Stimulated activated naive CD4-positive, alpha-beta T cell treated with Interleukin-2 at 50 U/mL for 16 hours (primary cell): ENCODE measurements at regions not wholly inside any gene's neighbourhood (a gene's known extent, or its start where the extent isn't known, plus 50 kb on each side); places are given as distances from the start of the nearest gene placed in this dataset.

Experiments
- DNase-seq: peaks from one replicate; lab custom pipeline; 2025; lab: John Stamatoyannopoulos, UW

- DNase-seq, result no peak
These were observed 184.3 kb downstream of the TTC32 start for GRCh38 chr2:19717446-19717845.

DNA sequence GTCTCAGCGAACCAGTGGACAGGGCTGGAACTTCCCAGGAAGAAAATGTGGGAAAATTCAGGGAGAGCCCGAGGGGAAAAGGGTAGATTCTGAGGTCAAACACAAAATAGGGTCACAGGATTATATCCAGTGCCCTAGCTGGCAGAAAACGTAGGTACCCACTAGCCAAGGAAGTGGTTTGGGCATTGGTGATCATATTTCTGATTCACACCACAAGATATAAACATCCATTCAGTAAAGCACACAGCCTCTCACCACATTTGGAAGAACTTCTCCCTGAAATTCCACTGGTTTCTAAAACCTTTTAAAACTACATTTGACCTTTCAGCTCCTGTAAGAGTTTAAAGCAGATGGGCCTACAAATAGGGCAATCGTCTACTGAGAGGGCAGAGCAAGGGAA is 186.9 kb downstream of the TTC32 start:
- DNase-seq, result no peak

- no peak for DNase-seq
These were observed 188.9 kb downstream of the TTC32 start for GRCh38 chr2:19712850-19713249.

DNA sequence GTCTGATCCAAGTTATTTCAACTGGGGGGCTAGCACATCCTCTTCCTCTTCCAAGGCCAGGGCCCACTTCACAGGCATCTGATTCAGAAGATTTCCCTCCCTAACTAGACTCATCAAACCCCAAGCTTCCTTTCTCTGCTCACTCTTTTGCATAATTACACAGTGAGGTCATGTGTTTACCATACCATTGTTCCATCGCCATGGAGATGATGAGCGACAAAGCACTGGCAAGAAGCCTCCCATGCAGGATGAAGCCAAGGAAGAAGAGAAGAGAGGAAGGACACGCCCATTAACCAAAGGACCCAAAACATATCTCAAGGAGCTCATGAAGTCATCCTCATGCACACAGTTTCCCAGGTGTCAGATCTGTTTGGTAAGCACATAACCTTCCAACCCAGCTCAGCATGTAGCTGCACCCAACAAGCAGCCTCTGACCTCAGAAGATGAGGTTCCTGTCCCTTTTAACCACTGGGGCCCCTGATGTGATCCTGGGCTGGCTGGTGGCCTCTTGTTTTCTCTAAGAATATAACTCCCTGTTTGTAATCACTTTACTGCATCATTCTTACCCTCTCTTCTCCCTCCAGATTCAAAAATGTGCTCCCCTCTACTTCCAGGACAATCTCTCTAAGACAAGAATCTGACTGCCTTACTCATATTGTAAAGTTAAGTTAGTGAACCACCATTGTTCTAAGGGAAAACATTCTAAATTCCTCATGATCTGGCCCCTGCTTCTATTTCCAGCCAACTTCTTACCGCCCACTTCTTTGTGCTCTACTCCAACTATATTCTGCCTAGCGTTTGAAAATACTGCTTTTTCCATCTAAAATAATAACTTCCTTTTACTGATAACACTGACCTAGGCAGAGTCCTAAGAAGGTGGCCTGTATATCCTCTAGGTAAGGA is 190.1 kb downstream of the TTC32 start:
- DNase-seq, result no peak

GRCh38 chr2:19710230-19710629 is 191.6 kb downstream of the TTC32 start:
- no peak for DNase-seq

DNA sequence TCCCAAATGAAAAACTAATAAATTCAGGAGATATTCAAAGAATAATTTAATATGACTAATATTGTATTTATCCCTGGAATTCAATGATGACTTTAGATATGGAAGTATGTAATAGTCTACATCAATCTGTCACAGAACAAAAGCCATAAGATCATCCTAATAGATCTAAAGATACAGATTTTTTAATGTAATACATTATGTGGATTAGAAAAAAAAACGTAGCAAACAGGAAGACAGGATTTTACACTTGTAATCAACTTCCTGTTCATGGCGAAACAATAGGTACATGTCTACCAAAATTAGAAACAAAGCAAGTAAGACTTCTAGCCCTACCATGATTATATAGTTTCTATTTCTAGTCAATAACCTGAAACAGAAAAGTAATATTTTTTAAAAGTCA is 192.2 kb downstream of the TTC32 start:
- no peak for DNase-seq

GRCh38 chr2:19708776-19709175 is 193.0 kb downstream of the TTC32 start:
- no peak for DNase-seq

GRCh38 chr2:19706332-19706731 is 195.5 kb downstream of the TTC32 start:
- DNase-seq, result no peak

- DNase-seq, result no peak
These were observed 199.5 kb downstream of the TTC32 start for GRCh38 chr2:19702267-19702666.

DNA sequence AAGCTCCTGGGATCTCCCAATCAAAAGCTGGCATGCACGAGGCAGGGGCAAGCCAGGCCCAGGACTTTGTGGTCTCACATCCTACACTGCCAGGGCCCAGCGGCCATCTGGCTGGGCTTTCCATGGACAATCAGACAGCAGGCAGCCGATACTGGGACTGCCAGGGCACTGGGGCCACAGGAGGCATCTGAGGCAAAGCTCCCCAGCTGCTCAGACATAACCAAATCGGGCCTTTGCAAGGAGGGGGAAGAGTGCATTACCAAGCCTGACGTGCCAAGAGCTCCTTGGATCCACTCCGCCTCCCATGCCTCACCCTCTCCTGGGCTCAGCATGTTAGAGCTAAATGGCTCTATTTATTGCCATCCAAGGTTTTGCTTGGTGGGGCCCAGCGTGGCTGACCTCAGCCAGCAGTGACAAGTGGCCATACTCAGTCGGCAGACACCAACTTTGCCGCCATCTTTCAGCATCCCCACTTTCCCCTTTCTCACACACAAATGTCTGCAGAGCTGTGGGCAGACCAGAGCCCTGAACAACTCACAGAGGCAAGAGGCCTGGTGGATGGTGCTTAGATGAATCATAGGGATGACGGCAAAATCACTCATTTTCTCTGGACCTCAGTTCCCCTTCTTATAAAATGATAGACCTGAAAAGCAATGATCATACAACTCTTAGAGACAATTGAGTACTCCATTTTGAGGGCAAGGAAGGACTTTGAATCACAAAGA is 200.8 kb downstream of the TTC32 start:
- DNase-seq, result no peak

GRCh38 chr2:19697131-19697530 is 204.7 kb downstream of the TTC32 start:
- DNase-seq, result no peak

- DNase-seq, result no peak
These were observed 206.1 kb downstream of the TTC32 start for GRCh38 chr2:19695706-19696105.

DNA sequence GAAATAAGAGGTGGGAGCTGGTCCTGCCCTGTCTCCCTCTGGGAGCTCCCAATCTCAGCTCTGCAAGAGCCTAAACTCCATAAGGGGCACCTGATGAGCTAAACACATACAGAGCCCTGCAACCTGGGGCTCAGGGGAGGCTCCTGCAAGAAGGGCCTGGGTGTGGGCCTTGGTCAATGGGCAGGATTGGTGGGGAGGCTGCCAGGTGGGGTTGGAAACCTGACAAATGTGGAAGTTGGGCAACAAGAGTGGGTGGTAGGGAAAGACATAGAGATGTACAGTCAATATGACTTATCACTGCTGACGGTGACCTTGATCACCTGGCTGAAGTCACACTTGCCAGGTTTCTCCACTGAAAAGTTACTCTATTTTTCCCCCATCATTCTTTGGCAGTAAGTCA is 209.9 kb downstream of the TTC32 start:
- DNase-seq, result no peak

- no peak for DNase-seq
These were observed 211.4 kb downstream of the TTC32 start for GRCh38 chr2:19690429-19690828.

- DNase-seq, result no peak
These were observed 212.1 kb downstream of the TTC32 start for GRCh38 chr2:19689646-19690168.

- DNase-seq, result no peak
These were observed 213.7 kb downstream of the TTC32 start for GRCh38 chr2:19688059-19688458.

DNA sequence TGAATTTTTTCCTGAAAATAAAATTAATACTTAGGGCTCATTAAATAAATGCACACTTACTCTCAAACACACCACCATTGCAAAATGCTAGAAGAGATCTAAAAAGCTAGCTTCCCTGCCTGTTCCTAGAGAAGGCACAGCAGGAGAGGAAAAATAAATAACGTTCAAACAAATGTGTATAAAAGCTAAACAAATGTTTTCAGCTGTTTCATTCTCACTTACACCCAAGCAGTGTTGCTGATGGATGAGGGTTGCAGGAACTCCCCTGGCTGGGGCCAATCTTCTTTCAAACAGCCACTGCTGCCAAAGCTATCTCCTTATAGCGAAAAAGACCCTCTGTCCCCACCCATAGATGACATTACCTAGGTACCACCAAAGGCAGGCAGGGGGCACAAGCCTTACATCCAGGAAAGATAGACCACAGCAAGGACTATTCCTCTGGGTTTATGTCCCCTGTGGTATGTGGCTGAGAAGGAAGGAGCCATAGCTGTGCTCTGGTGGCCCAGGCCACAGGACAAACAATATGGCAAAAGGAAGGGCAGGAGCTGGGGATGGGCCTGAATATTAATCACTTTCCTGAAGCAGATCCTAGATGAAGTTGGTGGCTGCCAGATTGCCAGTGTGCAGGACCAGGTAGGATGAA is 214.6 kb downstream of the TTC32 start:
- DNase-seq, result no peak

- DNase-seq, result no peak
These were observed 215.3 kb downstream of the TTC32 start for GRCh38 chr2:19686439-19686838.

DNA sequence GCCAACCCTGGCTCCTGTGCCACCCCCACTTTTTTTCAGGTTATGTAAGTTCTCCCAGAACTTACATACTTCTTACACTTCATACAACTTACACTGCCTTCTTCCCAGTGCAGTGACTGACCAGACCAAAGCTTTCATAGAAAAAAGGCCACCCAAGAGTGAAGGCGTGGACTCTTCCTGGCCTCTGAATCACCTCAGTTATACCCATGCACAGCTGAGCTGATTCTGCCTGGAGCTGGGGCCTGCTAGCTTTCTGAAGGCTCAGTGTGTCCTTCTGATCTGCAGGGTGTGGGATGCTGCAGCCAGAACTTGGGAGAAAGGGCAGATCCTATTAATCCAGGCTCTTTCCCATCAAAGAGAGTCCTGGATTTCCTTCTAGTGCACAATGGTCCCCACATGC is 216.1 kb downstream of the TTC32 start:
- no peak for DNase-seq

DNA sequence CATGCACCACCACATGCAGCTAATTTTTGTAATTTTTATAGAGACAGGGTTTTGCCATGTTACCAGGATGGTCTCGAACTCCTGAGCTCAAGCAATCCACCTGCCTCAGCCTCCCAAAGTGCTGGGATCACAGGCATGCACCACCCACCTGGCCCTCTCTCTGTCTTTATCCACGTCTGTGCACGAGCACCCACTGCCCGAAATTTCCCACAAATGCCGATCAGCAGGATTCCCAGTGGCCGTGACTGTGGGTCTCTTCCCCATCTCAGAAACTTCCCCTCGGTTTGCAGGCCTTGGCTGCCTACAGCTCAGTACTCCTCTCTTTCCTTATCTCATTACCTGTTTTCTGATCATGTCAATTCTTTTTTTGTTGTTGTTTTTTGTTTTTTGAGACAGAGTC is 217.3 kb downstream of the TTC32 start:
- no peak for DNase-seq

- no peak for DNase-seq
These were observed 218.2 kb downstream of the TTC32 start for GRCh38 chr2:19683556-19683955.

DNA sequence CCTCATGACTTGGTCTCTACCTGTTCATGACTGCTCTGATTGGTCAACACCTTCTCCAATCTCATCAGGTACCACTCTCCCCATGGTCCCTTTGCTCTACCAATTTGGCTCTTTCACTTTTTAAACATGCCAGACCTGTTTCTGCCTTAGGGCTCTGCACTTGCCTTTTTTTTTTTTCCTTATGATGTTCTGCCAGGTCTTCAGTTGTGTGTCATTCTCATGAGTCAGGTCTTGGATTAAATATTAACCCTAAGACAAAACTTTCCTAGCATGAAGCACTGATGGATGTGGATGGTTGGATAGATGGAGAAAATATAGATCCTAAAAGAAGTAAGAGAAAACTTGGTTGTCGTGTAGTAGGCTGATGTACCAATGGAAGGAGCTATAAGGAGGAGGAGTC is 219.3 kb downstream of the TTC32 start:
- DNase-seq, result no peak
